AG10803 (cell line): ENCODE measurements at regions not wholly inside any gene's neighbourhood (a gene's known extent, or its start where the extent isn't known, plus 50 kb on each side); places are given as distances from the start of the nearest gene placed in this dataset.

Experiments
- DNase-seq: peaks from one replicate; pipeline ENCODE4 v3.0.0; 2010; ENCODE audit warnings: low read depth
- H3K4me3 ChIP-seq: 2 replicates; pipeline ENCODE4 v1.5.1; 2011; ENCODE audit warnings: mild to moderate bottlenecking, low read length, control low read depth
- TF ChIP-seq, protein P1 (sequence below): conservative IDR thresholded peaks from 2 replicates; pipeline ENCODE4 v1.5.1; 2011; ENCODE audit warnings: mild to moderate bottlenecking, low read length, control low read depth, inconsistent platforms

DNA sequence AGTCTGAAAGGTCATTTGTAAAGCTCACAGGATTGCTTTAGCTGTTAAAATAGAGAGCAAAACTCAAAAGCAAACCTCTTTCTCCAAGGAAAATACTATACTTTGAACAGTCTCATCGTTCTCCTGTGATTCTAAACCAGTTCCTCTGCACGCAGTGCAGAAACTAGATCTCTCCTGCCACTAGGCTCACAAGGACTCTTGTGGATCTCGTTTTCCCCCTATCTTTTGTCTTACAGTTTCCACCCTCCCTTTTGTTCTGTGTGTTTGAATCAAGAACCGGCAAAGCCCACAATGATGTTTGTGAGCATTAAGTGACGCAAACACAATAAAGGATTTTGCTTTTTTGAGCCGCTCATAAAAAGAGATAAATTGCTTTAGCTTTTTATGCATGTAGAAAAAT is 1103.5 kb upstream of the RBFOX1 start:
- no peak for DNase-seq
- H3K4me3 ChIP-seq = no peak overlapping the region
- TF ChIP-seq, protein P1, sequence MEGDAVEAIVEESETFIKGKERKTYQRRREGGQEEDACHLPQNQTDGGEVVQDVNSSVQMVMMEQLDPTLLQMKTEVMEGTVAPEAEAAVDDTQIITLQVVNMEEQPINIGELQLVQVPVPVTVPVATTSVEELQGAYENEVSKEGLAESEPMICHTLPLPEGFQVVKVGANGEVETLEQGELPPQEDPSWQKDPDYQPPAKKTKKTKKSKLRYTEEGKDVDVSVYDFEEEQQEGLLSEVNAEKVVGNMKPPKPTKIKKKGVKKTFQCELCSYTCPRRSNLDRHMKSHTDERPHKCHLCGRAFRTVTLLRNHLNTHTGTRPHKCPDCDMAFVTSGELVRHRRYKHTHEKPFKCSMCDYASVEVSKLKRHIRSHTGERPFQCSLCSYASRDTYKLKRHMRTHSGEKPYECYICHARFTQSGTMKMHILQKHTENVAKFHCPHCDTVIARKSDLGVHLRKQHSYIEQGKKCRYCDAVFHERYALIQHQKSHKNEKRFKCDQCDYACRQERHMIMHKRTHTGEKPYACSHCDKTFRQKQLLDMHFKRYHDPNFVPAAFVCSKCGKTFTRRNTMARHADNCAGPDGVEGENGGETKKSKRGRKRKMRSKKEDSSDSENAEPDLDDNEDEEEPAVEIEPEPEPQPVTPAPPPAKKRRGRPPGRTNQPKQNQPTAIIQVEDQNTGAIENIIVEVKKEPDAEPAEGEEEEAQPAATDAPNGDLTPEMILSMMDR = no peak

DNA sequence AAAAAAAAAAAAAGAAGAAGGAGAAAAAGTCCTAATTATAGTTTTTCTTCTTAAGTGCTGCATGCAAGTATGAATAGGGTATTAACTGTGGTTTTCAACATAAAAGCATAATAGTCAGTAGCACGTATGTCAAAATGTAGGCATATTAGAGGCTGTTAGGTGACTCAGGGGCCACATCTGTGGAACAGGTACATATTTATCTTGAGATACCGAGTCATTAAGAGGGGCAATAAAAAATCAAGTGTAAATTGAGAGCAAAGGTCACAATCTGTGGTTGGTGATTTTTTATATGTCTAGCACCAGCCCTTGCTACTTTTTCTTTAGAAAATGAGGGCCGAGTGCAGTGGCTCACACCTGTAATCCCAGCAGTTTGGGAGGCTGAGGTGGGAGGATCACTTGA is 1113.8 kb upstream of the RBFOX1 start:
- TF ChIP-seq, protein P1 = no peak
- no peak for DNase-seq
- H3K4me3 ChIP-seq = no peak overlapping the region

DNA sequence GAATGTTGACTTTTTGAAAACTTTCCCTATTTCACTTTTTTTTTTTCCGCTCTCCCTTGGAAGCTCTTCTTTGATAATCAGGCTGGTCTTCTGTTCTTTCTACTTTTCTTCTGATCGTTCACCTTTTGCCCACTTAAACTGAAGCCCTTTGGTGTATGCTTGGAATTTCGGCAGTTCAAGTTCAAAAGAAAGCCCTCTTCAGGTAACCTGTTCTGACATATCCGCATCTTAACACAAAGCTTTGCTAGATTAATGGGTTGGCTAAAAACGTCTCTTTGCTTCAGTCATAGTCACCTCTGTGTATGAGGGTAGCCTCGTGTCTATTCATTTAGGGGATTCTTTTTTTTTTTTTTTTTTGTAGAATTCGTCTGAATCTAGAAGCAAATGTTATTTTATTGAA is 1115.8 kb upstream of the RBFOX1 start:
- TF ChIP-seq, protein P1 = no peak
- H3K4me3 ChIP-seq = no peak overlapping the region
- DNase-seq = no peak

DNA sequence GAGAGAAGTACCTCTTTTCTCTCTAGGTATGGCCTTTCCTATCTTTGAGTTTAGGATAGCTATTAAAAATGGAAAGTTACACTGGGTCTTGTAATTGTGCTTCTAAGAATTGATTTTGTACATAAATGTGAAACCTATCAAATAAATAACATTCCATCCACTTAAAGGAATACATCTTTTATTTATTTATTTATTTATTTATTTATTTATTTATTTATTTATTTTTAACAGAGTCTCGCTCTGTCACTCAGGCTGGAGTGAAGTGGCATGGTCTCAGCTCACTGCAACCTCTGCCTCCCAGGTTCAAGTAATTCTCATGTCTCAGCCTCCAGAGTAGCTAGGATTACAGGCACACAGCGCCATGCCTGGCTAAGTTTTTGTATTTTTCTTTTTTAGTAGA is 1114.0 kb upstream of the EEF2KMT start:
- DNase-seq = no peak
- TF ChIP-seq, protein P1 = no peak
- H3K4me3 ChIP-seq = no peak overlapping the region

DNA sequence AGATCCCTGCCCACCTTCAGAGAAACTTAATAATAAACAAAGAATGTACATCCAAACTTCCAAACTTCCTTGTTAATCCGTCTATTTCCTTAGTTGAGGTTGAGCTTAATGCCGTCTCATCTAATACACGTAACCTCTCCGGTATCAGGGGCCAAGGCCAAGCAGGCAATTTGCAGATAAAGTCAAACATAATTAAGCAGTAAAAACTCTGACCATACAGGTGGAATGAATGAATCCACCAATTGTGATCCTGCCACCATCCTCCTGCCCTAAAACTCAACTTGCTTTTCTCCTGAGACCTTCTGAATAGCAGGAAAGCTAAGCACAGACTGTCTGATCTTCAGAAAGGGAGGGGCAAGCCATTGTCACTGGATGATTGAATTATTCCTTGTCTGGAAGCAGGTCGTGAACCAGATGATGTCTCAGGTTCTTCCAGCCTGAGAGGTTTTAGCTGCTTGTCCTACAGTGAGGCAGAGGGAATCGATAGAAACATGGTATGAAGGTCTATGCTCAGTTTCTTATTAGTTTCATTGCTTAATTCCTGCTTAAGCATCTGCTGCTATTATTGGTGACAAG is 1111.8 kb upstream of the EEF2KMT start:
- TF ChIP-seq, protein P1 = no peak
- no peak for DNase-seq
- H3K4me3 ChIP-seq = no peak overlapping the region

DNA sequence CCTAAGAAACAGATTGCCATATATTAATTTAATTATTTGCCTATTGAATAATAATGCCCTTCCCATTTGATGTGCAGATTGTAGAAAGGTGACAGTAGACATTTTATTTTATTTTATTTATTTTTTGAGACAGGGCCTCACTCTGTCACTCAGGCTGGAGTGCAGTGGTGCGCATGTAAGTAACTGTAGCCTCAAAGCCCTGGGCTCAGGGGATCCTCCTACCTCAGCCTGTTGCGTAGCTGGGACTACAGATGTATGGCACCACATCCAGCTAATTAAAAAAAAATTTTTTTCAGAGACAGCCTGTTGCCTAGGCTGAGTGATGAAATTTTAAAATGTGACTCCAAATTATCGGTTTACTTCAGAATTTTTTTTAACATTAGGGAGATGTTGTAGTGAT is 1110.0 kb upstream of the EEF2KMT start:
- TF ChIP-seq, protein P1 = no peak
- DNase-seq = no peak
- H3K4me3 ChIP-seq = no peak overlapping the region

DNA sequence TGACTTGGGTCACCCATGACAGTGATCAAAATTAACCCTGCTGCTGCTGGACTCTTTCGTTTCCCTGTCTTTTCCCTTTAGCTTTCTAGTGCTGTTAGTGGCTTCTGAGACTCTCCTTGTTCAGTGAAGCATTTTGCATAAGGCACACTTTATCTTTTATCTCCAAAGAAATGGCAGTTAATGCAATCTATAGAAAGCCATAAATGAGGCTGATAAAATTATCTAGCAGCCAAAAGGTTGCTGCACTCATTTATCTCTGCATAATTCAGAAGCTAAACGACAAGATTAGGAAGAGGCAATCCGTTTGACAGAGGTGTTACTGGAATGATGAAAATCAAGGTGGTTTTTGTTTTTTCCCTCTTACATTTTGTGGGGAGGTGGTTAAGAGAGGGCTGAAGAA is 1109.5 kb upstream of the EEF2KMT start:
- TF ChIP-seq, protein P1 = no peak
- DNase-seq = no peak
- no peak overlapping the region for H3K4me3 ChIP-seq
